ENCODE measurements at regions not wholly inside any gene's neighbourhood (a gene's known extent, or its start where the extent isn't known, plus 50 kb on each side); places are given as distances from the start of the nearest gene placed in this dataset.
"Not testable (repeated sequence)": the region's sequence is repeated elsewhere in the genome, so short reads cannot be mapped to it uniquely, and the experiment has no call there.

DNA sequence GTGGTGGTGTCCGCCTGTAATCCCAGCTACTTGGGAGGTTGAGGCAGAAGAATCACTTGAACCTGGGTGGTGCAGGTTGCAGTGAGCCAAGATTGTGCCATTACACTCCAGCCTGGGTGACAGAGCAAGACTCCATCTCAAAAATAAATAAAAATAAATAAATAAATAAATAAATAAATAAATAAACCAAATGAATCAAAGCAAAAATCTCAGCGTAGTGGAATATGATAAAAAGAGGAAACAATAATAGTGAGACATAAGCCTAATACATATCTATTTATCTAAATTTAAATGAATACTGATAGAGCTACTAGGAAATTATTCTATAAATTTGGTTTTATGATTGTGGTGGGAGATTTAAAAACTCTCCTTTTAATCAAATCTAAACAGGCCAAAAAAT, 124.2 kb downstream of the B3GNT2 start:
- H4K20me1 ChIP-seq (ENCODE audit: insufficient read depth, low read length); DNase-seq; H3K4me3 ChIP-seq (ENCODE audit: insufficient read depth, low read depth, low read length); H4K5ac ChIP-seq (ENCODE audit: low read depth, low read length); POLR2A ChIA-PET (ENCODE audit: unreplicated experiment); H2BK20ac ChIP-seq (ENCODE audit: low read depth, low read length); H3K23ac ChIP-seq (ENCODE audit: low read depth, low read length); H2AFZ ChIP-seq (replicated peaks; ENCODE audit: low read length, poor library complexity); dilution Hi-C loops (cut with HindIII; ENCODE audit: low sequenced_read_pairs, unreplicated experiment); H3K4me2 ChIP-seq (ENCODE audit: low read depth, low read length); H3K36me3 ChIP-seq (ENCODE audit: control insufficient read depth, insufficient read depth, low read length); H3K79me1 ChIP-seq (ENCODE audit: low read depth in 1 of 2, low read length in 2 of 2); H3K18ac ChIP-seq (ENCODE audit: low read depth, low read length); H3K9ac ChIP-seq (ENCODE audit: low read depth, low read length); H3K27ac ChIP-seq (ENCODE audit: insufficient read depth, low read length); H2BK5ac ChIP-seq (ENCODE audit: low read depth, low read length, poor library complexity, severe bottlenecking); H2BK15ac ChIP-seq (ENCODE audit: low read depth, low read length); H2BK120ac ChIP-seq (ENCODE audit: low read depth, low read length); H3K4ac ChIP-seq (ENCODE audit: low read depth, low read length); H3K14ac ChIP-seq (replicated peaks; ENCODE audit: low read depth, low read length); H2AK9ac ChIP-seq (replicated peaks; ENCODE audit: low read depth, low read length, poor library complexity); H3K9me3 ChIP-seq (ENCODE audit: control insufficient read depth, insufficient read depth, low read length); intact Hi-C loops (cut with micrococcal nuclease); H3K27me3 ChIP-seq (ENCODE audit: control insufficient read depth, insufficient read depth, low read length); H3K56ac ChIP-seq (ENCODE audit: extremely low read depth, insufficient read depth, low read length); H3K4me1 ChIP-seq (ENCODE audit: control insufficient read depth, insufficient read depth, low read length); BruUV-seq (replicated peaks); ATAC-seq (ENCODE audit: low read depth); H2AK5ac ChIP-seq (ENCODE audit: low read depth, low read length); in situ Hi-C loops (cut with MboI; ENCODE audit: low sequenced_read_pairs); H4K8ac ChIP-seq (ENCODE audit: low read depth in 2 of 2, low read length in 2 of 2); H3K9me1 ChIP-seq (ENCODE audit: insufficient read depth, low read length); H4K91ac ChIP-seq (ENCODE audit: insufficient read depth, low read depth, low read length); CTCF ChIA-PET: not testable (repeated sequence)
- WGBS, 2 experiments (ENCODE audit: extremely low coverage in 2 of 2, insufficient read length in 1 of 2) = no CpG with 5 or more reads among the region's 2 CpGs

Measured in IMR-90 (cell line).